AG09309 (cell line): ENCODE measurements at regions not wholly inside any gene's neighbourhood (a gene's known extent, or its start where the extent isn't known, plus 50 kb on each side); places are given as distances from the start of the nearest gene placed in this dataset.

Source experiments
- DNase-seq: peaks from one replicate; pipeline ENCODE4 v3.0.0-alpha.2; 2010; ENCODE audit warnings: low read depth
- H3K4me3 ChIP-seq: 2 replicates; pipeline ENCODE4 v1.5.1; 2011; ENCODE audit warnings: mild to moderate bottlenecking, low read depth, low read length, moderate library complexity; ENCODE audit not compliant: control insufficient read depth
- CTCF ChIP-seq: IDR thresholded peaks from 2 replicates; pipeline ENCODE4 v1.5.1; 2011; ENCODE audit warnings: mild to moderate bottlenecking, low read depth, low read length, inconsistent platforms; ENCODE audit not compliant: insufficient read depth, control insufficient read depth; ENCODE audit errors: missing control alignments

- no peak for DNase-seq
- TF ChIP-seq CTCF = no peak
- no peak overlapping the region for H3K4me3 ChIP-seq
Measured at GRCh38 chr21:38917043-38917774, 111.5 kb downstream of the ETS2 start.

- no peak for DNase-seq
- no peak overlapping the region for H3K4me3 ChIP-seq
- no peak for TF ChIP-seq CTCF
Measured at GRCh38 chr21:38916214-38916964, 110.7 kb downstream of the ETS2 start.

- no peak for TF ChIP-seq CTCF
- no peak for DNase-seq
- H3K4me3 ChIP-seq = no peak overlapping the region
Measured at GRCh38 chr21:38915546-38915945, 109.8 kb downstream of the ETS2 start.

- DNase-seq = no peak
- TF ChIP-seq CTCF = no peak
- H3K4me3 ChIP-seq = no peak overlapping the region
Measured at GRCh38 chr21:38914528-38915293, 109.0 kb downstream of the ETS2 start.

- H3K4me3 ChIP-seq = no peak overlapping the region
- no peak for DNase-seq
- TF ChIP-seq CTCF = no peak
Measured at GRCh38 chr21:38913893-38914527, 108.3 kb downstream of the ETS2 start.
